A673 (cell line): ENCODE measurements at regions not wholly inside any gene's neighbourhood (a gene's known extent, or its start where the extent isn't known, plus 50 kb on each side); places are given as distances from the start of the nearest gene placed in this dataset.

Experiments
- BruUV-seq: library from RNA; stranded (reverse); fragments of 400-500 nt; replicated peaks from 2 replicates; lab custom pipeline; 2021; lab: Mats Ljungman, UMichigan
- CTCF ChIA-PET: fragments of 300-600 bp; sonication (Branson Sonifier 250); formaldehyde crosslinking; loops from one replicate; lab custom pipeline; 2022; ENCODE audit warnings: antibody characterized with exemption; lab: Charles Lee
- POLR2A ChIA-PET: fragments of 300-600 bp; sonication (Branson Sonifier 250); formaldehyde crosslinking; loops from one replicate; lab custom pipeline; 2022; ENCODE audit warnings: antibody characterized with exemption; ENCODE audit not compliant: low non-redundant PET; lab: Charles Lee
- DNase-seq: peaks from one replicate; pipeline ENCODE4 v3.0.0-alpha.2; 2015; ENCODE audit warnings: low spot score
- H3K27ac ChIP-seq: fragments of 200-600 bp; sonication (generic); 2 replicates; pipeline ENCODE4 v1.5.1; 2016; ENCODE audit warnings: mixed run types, low read depth, mild to moderate bottlenecking, mixed read lengths, antibody characterized with exemption, low read length; ENCODE audit not compliant: poor library complexity, severe bottlenecking
- H3K27me3 ChIP-seq: fragments of 200-600 bp; sonication (generic); replicated peaks from 2 replicates; pipeline ENCODE4 v1.6.1; 2017; ENCODE audit warnings: mixed run types, low read depth, mild to moderate bottlenecking, mixed read lengths, antibody characterized with exemption, low read length; ENCODE audit not compliant: insufficient read depth, poor library complexity
- H3K36me3 ChIP-seq: fragments of 200-600 bp; sonication (generic); 2 replicates; pipeline ENCODE4 v1.6.1; 2016; ENCODE audit warnings: mixed run types, mild to moderate bottlenecking, mixed read lengths, antibody characterized with exemption, low read length; ENCODE audit not compliant: insufficient read depth, poor library complexity, severe bottlenecking
- H3K4me1 ChIP-seq: fragments of 200-600 bp; sonication (generic); 2 replicates; pipeline ENCODE4 v1.6.1; 2017; ENCODE audit warnings: mixed run types, mild to moderate bottlenecking, mixed read lengths, antibody characterized with exemption, low read length; ENCODE audit not compliant: insufficient read depth, poor library complexity, severe bottlenecking
- H3K4me3 ChIP-seq: fragments of 200-600 bp; sonication (generic); 2 replicates; pipeline ENCODE4 v1.5.1; 2016; ENCODE audit warnings: low read depth, mixed run types, mild to moderate bottlenecking, mixed read lengths, low read length; ENCODE audit not compliant: poor library complexity, severe bottlenecking
- H3K9me3 ChIP-seq: fragments of 200-600 bp; sonication (generic); 2 replicates; pipeline ENCODE4 v1.6.1; 2016; ENCODE audit warnings: mixed run types, low read depth, mild to moderate bottlenecking, mixed read lengths, antibody characterized with exemption, low read length; ENCODE audit not compliant: poor library complexity, severe bottlenecking
- EZH2 ChIP-seq: fragments of 200-600 bp; sonication (generic); IDR thresholded peaks from 2 replicates; pipeline ENCODE4 v1.6.1; 2017; ENCODE audit warnings: borderline replicate concordance, low read depth, mild to moderate bottlenecking, mixed read lengths, antibody characterized with exemption, low read length; ENCODE audit not compliant: poor library complexity, severe bottlenecking
- intact Hi-C: fragments of 100-400 bp; cut with micrococcal nuclease; formaldehyde crosslinking; loops from one replicate; pipeline ENCODE4 v1.10.0; 2022; ENCODE audit not compliant: unreplicated experiment
- TF ChIP-seq, protein P1 (sequence below): fragments of 300-800, 200-600 bp; sonication (generic); conservative IDR thresholded peaks from 2 replicates; pipeline ENCODE4 v1.5.1; 2017; ENCODE audit warnings: low read depth, mild to moderate bottlenecking, antibody characterized with exemption, low read length, moderate library complexity, mixed read lengths

GRCh38 chr1:96357141-96357765 lies 364.3 kb upstream of the PTBP2 start:
- BruUV-seq: no TSS peak
- TF ChIP-seq, protein P1, sequence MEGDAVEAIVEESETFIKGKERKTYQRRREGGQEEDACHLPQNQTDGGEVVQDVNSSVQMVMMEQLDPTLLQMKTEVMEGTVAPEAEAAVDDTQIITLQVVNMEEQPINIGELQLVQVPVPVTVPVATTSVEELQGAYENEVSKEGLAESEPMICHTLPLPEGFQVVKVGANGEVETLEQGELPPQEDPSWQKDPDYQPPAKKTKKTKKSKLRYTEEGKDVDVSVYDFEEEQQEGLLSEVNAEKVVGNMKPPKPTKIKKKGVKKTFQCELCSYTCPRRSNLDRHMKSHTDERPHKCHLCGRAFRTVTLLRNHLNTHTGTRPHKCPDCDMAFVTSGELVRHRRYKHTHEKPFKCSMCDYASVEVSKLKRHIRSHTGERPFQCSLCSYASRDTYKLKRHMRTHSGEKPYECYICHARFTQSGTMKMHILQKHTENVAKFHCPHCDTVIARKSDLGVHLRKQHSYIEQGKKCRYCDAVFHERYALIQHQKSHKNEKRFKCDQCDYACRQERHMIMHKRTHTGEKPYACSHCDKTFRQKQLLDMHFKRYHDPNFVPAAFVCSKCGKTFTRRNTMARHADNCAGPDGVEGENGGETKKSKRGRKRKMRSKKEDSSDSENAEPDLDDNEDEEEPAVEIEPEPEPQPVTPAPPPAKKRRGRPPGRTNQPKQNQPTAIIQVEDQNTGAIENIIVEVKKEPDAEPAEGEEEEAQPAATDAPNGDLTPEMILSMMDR: no peak
- no peak for TF ChIP-seq EZH2
- CTCF ChIA-PET: no interaction called here
- no peaks in the 10 kb centered on the region for H3K27me3 ChIP-seq
- H3K4me1 ChIP-seq: peaks cover 26% of the 10 kb centered on the region
- H3K4me3 ChIP-seq: no peak overlapping the region
- POLR2A ChIA-PET: no interaction called here
- no peak overlapping the region for H3K27ac ChIP-seq
- no peak for DNase-seq
- no peaks in the 10 kb centered on the region for H3K36me3 ChIP-seq
- H3K9me3 ChIP-seq: no peaks in the 10 kb centered on the region
- intact Hi-C loops: no loop called here

DNA sequence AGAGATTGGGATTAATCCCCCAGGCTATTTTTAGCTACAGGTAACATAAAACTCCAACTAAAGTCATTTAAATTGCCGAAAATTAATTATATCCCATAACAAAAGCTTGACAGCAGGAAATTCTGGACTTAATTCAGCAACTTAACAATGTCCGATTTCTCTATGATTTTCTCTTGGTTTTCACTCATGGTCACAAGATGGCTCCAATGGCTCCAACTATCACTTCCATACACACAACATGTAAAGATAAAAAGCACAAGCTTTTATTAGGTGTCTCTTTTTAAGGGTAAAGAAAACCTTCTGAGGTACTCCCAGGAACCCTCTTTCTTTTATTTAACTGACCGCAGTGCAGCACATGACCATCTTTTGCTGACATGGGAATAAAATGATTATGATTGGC lies 363.5 kb upstream of the PTBP2 start:
- CTCF ChIA-PET: no interaction called here
- H3K4me3 ChIP-seq: no peak overlapping the region
- intact Hi-C loops: no loop called here
- no peaks in the 10 kb centered on the region for H3K27me3 ChIP-seq
- DNase-seq: no peak
- peaks cover 26% of the 10 kb centered on the region for H3K4me1 ChIP-seq
- POLR2A ChIA-PET: no interaction called here
- TF ChIP-seq EZH2: no peak
- TF ChIP-seq, protein P1: no peak
- no peaks in the 10 kb centered on the region for H3K36me3 ChIP-seq
- BruUV-seq: no TSS peak
- H3K9me3 ChIP-seq: no peaks in the 10 kb centered on the region
- no peak overlapping the region for H3K27ac ChIP-seq

DNA sequence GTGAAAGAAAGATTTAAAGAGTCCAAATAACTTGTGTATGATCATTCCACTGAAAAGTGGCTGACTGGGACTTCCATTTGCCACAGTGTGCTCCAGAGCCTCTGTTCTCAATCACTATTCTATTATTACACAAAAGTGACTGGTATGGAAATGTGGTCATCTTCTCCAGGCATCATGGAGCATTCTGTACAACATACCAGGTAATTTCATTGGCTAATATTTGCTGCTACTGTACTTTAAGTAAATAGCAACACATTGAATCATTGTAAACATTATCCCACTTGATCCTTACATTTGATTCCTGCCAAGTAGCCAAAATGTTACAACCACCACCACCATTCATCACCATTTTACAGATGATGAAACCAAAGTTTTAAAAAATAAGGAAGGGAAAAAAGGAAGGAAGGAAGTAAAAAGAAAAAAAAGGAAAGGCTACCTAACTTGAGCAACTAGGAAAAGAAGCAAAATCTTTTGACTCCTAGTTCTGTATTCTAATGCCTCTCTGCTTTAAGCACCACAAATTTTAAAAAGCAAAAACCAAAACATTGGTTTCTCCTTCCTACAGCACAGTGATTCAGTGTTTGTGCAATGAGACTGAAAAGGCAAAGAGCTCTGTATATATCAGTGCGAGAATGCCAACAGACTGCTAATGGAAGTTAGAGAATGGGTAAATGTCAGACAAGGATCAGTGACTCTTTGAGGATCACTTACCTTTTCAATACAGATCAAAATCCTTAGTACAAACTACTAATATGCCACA lies 361.4 kb upstream of the PTBP2 start:
- POLR2A ChIA-PET: no interaction called here
- Histone ChIP-seq H3K4me3 (no peak overlapping the region), H3K9me3 (no peaks in the 10 kb centered on the region), H3K4me1 (peaks cover 26% of the 10 kb centered on the region), H3K27ac (no peak overlapping the region), H3K27me3 (no peaks in the 10 kb centered on the region), H3K36me3 (no peaks in the 10 kb centered on the region)
- intact Hi-C loops: no loop called here
- CTCF ChIA-PET: no interaction called here
- no TSS peak for BruUV-seq
- TF ChIP-seq, protein P1: no peak
- no peak for TF ChIP-seq EZH2
- DNase-seq: no peak
